GM18909 (cell line): ENCODE measurements at regions not wholly inside any gene's neighbourhood (a gene's known extent, or its start where the extent isn't known, plus 50 kb on each side); places are given as distances from the start of the nearest gene placed in this dataset.
"Not testable (repeated sequence)": the region's sequence is repeated elsewhere in the genome, so short reads cannot be mapped to it uniquely, and the experiment has no call there.

Source experiments
- ATAC-seq: cut with Tn5 transposase; IDR thresholded peaks from one replicate; pipeline ENCODE4 v1.9.1; 2021; ENCODE audit warnings: mild to moderate bottlenecking; ENCODE audit not compliant: unreplicated experiment, poor library complexity

DNA sequence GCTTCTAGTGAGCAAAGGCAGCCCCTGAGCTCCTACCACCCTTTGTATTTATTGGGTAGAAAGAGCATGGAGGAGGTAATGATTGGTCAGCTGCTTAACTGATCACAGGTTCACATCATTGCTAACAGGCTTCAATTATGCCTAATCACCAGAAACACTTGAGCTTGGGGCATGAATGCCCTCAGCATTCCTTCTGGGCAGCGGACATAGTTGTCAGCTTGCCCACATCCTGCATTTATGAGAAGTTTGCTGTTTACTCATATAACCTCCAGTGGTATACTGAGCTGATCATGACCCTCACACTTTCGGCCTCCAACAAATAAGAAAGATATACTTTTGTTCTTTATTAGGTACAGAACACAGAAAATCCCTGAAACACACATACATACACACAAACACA lies 140.3 kb upstream of the ODAD2 start:
- no peak for ATAC-seq

DNA sequence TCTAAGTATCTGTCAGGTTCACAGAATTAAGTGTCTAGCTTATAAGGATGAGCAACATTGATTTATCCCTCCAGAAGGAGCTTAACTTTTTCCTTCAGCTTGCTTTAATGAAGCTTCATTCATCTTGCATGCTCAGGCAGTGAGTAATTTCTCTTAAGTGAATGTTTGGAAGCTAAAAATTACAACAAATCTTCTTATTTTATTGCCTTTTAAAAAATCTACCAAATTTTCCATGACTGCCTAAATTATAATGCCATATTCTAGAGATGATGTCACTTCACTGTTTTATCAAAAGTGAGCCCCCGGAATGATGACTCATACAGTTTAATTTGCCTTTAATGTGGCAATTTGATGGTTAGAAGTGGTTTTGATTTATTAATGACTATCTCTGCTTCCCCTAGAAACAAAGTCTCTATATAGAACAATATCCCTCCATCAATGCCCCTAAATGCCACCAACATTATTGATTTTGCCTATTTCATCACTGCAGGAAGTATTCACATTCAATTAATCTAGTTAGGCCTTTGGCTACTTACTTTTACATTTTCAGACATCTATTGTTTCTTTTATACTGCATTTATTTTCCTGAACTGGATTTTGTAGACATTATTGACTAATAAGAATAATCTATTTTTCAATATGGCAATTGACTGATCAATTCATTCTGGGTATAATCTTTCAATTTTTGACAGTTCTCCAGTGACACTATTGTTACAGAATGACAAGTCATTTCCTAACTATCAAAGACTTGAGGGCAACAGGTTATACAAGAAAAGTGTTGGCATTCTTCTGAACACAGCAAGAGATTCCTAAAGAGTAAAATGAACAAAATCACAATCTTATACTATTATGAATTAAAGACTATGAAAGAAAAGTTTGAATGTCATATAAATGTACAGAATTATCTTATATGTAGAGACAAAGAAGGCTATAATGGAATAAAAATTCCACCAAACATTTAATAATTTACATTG lies 139.3 kb upstream of the ODAD2 start:
- ATAC-seq: no peak

DNA sequence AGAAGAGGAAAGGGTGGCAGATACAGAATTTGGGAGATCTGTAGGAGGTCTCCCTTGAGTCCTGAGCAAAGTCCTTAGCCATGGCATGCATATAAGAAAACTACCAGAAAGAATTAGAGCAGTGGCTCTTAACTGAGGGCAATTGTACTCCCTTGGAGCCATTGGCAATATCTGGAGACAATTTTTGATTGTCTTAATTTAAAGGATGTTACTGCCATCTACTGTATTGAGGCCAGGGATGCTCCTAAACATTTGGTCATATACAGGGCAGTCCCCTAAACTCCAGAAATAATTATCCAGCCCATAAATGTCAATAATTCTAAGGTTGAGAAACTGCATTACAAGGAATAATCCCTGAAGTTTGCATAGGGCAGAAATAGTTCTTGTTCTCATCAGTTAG lies 136.4 kb upstream of the ODAD2 start:
- no peak for ATAC-seq

DNA sequence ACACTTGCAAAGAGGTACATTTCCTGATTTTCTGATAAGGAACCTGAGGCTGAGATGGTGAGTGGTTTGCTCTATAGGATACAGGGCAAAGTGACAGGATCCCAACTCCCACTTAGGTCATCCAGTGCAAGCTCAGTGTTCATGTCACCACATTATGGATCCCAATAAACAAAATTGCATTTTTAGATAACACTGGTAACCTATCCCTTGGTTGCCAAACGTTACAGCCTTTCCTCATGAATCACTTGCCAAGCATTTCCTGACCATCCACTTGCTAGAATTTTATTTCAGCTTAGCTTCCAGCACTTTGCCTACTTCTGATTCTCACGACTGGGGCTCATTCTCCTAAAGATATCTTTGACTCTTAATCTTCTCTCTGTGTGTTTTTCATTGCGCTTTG lies 131.4 kb upstream of the ODAD2 start:
- no peak for ATAC-seq

DNA sequence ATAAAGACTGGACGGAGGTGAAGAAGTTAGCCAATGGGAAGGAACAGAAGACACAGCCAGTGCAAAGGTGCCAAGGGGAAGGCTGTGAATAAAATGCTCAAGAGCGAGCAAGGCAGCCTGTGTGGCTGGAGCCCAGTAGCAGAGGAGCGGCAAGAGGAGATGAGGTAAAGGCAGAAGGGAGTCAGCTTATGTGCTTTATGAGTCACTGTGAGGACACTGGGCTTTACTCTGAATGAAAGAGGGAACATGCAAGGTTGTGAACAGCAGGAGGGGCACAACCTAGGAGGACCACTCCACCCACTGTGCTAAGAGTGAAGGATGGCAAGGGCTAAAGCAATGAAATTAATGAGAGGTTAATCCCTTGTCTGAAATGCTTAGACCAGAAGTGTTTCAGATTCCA lies 129.0 kb upstream of the ODAD2 start:
- ATAC-seq: no peak

DNA sequence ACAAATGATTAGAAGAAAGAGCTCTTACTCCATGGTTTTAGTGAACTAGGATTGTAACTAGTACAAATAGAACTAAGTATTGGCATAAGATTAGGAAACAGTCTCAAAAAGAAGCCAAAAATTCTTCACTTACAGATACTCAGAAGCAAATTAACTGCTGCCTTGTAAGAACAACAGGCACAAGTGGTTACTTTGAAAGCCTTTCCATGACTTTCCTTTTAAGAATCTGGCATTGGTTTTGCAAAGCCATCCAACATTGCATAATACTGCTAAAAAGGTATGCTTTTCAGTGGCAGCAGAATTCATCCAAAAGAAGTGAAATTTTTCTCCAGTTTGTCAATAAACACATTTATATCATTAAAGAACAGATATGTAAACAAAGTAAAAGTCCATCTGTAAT lies 126.8 kb upstream of the ODAD2 start:
- no peak for ATAC-seq

DNA sequence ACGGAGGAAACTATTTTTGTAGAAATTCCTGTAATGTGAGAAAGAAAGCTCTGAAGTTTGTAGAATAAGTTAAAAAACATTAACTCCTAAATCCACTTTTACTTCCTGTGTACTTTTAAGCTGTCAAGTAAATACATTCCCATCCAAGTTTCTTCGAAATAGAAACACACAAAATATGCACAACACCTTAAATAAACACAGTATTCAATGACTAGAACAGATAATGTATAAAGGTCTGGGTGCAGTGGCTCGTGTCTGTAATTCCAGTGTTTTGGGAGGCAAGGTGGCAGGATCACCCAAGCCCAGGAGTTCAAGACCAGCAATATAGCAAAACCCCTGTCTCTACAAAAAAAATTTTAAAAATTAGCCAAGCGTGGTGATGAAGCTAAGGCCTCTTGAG lies 121.9 kb upstream of the ODAD2 start:
- ATAC-seq: no peak

DNA sequence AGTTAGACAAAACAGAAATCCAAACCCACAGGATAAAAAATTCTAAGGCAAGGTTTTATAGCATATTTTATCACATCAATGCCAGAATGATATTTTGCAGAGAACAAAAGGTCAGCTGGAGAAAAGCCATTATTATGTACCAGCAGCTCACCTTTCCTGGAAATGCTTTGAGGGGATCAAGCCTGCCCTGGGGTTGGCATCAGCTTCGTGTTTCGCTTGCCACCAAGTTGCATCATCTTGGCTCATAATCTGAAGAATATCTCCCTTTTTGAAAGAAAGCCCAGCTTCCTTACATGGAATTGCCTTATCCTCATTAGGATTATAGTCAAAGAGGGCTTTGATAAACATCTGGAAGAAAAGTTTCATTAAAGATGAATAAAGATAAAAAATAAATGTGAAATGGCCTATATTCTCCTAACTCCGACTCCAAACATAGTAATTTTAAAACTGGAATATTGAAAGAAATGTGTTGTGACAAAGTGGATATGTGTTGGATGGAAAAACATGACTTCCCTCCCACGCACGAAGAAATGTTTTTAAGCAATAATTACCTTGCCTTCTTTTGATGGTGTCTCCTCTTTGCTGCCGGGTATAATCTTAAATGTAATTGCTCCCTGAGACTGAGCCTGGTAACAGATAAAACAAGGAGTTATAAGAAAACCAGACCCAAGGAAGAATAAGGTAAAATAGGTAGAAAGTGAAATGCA lies 121.3 kb upstream of the ODAD2 start:
- ATAC-seq: no peak

DNA sequence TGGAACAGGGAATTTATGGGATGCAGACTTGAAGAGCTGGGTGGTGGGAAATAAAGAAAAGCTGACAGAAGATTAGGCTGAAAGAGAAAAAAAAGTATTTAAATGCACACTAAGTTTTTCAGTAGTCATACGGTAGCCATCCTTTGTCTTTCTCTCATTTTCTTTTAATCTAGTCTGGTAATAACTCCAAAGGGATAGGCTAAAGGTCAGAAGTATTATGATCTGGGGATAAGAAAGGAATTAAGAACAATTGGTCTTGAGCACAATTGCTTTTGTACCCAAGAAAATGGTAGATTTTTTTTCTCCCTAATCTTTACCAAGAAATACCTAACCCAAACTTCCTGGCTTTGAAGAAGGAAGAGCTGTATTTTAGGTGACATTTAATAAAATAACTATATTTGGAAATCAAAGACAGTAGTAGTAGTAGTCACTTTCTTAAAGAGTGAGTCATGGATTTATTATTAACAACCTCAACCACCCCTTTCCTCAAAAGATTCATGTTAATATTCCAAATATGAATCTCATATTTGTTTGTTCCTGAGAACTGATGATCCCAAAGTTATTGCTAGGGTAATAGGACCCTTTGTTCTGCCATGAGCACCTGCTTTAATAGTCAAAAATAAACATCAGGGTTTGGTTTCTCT lies 120.2 kb upstream of the ODAD2 start:
- ATAC-seq: no peak

DNA sequence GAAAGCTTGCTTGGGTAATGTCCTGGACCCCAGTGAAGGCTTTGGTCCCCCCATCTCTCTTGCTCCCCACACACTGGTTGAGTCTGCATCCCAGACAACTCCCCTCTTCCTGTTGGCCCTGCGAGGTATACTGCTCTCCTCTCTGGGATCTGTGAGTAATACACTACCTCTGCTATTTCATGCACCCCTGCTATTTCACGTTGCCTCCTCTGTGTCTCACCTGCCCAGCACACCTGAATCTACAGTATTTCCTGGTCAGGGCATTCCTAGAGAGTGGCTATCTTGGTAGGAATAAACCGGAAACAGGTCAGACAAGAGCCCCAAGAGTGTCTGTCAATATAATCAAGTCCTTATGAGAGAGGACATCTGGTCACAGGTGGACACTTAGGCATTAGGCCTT lies 114.3 kb upstream of the ODAD2 start:
- ATAC-seq: no peak

DNA sequence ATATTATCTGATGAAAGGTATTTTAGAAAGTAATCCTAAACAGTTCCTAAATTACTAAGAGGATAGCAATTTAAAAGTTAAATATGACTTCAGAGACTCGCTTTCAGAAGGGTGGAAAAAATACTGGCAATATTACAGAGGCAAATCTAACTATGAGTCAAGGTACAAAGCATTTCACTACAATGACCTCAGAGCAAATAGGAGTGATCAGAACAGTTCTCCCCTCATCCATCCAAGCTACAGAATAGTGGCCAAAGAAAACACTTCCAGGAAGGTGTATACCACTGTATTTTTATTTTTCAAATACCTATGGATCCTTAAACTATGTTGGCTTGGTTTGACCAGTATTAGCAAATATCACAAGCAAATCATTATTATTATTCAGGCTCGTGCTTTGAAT lies 112.8 kb upstream of the ODAD2 start:
- ATAC-seq: no peak

DNA sequence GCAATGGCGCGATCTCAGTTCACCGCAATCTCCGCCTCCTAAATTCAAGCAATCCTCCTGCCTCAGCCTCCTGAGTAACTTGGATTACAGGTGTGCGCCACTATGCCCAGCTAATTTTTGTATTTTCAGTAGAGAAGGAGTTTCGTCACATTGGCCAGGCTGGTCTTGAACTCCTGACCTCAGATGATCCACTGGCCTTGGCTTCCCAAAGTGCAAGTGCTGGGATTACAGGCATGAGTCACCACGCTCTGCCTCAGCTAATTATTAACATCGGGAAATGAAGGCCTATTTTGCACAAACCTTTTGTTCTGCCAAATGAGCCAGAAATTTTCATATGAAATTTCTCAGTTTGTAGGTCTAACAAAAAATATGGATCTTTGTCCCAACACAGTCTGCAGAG lies 106.7 kb upstream of the ODAD2 start:
- ATAC-seq: no peak

DNA sequence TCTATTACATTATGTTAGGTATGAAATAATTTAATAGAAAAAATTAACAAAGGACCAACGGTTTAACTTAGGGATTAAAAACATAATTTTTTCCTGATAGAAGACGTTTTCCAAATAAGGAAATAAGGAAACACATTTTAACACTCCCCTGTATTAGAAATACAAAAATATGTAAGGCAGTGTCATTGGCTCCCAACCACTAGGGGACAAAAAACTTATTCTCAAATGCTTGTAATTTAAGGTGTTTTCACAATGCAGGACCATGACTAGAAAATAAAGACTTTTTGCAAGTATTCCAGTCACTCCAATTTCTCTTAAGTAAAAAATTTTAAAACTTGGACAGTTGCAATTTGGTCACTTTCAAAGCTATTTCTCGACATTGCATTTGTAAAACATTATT lies 98.8 kb upstream of the ODAD2 start:
- no peak for ATAC-seq

DNA sequence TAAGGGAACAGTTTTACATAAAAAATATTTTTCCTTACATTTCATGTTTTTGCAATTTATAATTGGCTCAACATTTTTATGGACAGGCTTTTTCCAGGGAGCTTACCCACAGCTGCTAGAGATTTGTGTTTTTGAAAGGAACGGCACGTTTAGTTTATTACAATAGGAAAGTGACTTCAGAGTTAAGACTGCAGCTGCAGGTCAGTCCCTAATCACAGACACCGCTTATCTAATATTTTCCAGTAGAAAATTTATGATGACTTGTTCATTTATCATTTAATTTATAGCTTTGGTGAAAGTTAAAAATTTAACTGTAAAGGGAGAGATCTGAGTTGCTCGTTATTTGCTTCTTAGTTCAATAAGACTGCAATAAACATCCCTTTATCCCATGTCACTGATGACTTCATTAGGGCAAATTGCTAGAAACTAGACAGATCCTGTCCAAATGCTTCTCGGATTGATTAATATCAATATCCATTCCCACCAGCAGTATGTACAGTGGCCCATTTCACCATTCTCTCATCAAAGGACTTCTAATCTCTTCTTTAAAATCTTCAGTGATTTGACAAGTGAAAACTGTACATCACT lies 97.0 kb upstream of the ODAD2 start:
- ATAC-seq: no peak

DNA sequence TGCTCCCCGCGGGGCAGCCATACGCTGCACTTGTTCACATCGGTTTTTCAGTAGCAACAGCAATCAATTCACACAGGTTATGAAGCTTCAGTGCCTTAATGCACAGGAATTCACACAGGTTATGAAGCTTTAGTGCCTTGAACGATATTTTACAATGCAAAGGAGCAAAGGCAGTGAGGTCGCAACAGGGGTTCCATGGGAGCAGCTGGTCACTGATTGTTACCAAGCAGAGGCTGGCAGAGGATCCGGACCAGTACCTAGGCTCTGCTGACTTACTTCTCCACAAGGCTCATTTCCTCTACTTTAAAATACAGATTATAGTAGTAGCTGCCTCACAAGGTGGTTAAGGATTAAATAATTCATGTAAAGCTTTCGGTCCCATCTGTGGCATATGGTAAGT lies 95.2 kb upstream of the ODAD2 start:
- ATAC-seq: no peak

DNA sequence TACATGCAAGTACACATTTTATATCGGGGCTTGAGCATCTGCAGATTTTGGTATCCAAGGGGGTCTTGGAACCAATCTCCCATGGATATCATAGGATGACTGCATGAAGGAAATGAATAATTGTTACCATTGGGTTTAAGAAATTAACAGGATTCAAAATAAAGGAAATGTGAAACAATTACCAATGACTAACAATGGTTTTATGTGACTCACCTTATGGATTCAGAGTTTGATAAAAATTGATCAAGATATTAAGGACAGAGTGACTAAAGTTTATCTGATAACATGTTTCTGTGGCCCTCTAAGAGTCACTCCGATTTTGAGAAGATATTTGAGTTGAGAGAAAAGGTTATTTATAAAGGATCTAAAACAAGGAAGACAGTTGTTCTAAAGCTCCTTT lies 93.0 kb upstream of the ODAD2 start:
- no peak for ATAC-seq

DNA sequence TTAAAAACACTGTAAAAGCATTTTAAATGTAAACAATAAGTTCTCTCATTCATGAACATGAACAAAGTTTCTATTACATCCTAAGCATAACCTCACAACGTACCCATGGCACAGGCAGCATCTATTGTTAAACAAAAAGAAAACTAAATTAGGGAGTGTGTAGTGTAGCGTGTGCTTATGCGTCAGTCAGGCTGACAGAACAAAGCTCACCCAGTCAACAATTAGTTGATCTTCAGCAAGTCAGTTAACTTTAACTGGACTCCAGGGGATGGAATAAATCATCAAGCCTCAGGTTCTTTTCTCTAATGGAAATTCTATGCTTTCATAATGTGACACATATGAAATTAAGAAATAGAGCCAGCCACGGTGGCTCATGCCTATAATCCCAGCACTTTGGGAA lies 91.6 kb upstream of the ODAD2 start:
- ATAC-seq: no peak

DNA sequence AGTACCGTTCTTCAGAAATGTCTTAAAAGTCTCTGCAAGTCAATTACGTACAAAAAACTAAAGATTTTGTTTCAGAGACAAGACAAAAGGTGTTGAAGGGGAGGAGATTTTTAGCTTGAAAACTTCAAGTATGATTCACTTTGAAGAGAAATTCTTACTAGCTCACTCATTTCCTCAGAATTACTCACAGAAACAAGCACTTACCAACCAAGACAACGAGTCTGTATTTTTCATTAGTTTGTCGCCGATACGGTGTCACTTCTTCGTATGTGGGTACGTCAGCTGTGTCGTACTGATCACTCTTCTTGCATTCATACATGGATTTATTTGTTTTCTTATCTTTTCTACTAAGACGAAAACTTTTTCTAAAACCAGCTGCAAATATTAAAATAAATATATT lies 90.6 kb upstream of the ODAD2 start:
- no peak for ATAC-seq

DNA sequence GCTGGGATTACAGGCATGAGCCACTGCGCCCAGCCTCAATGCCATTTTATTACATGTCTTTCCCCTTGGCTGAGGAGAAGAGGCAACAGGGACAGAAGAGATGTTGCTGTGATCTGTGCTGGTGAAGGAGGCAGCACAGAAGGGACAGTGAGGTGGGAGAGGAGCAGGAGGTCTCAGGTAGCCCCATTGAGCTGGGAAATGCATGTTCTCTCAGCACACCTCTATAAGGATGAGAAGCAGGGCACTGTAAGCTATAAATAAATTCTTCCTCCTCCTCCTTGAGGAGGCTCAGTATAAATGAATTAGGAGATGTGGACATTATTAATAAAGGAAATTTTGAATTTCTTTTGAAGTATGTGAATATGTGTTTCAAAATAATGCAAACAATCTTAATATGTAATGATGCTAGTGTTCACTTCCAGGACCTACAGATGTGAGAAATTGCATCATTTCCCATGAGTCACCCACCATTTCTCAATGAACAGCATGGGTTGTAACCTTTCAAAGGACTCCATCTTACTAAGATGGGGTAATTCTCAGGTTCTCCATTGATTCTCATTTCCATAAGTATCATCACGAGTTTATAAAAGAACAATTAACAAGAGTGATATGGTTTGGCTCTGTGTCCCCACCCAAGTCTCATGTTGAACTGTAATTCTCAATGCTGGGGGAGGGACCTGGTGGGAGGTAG lies 88.9 kb upstream of the ODAD2 start:
- ATAC-seq: no peak

DNA sequence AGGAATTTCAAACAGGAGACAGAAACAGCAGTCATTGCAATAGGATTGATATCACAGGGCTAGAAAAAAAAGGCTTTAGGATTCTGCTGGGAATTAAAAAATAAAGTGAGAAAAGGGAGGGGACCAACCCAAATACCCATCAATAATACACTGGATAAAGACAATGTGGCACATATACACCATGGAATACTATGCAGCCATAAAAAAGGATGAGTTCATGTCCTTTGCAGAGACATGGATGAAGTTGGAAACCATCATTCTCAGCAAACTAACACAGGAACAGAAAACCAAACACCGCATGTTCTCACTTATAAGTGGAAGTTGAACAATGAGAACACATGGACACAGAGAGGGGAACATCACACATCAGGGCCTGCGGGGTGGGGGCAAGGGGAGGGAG lies 86.9 kb upstream of the ODAD2 start:
- not testable (repeated sequence) for ATAC-seq
